ENCODE measurements at regions not wholly inside any gene's neighbourhood (a gene's known extent, or its start where the extent isn't known, plus 50 kb on each side); places are given as distances from the start of the nearest gene placed in this dataset.

DNA sequence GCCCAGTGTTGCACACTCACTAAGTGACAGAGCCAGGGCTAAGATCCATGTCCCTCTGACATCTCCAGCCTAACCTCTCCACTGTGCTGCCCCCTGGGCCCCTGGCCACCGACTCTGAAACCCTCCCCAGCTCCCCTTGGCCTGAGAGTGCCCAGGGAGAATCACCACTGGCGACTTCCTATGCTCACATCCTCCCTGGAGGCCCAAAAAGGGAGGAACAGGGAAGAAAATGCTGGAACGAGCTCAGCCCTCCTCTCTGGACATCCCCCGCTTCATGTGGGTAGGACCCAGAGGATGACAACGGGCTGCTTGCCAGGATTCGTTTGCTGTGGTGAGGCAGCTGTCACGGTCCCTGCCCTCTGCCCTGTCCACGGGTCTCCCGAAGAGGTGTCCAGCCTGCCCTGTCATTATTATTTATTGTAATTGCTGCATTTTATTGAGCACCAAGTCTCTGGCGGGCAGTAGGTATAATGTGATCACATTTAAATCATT lies 153.5 kb upstream of the RPL38 start:
- no peak for ATAC-seq
- H3K9ac ChIP-seq (ENCODE audit: insufficient read depth, low read depth, low read length), result no peak overlapping the region
- H3K27me3 ChIP-seq (ENCODE audit: control insufficient read depth in 1 of 2, insufficient read depth in 2 of 2, low read length in 2 of 2), result peaks cover 13 to 80% of the 10 kb centered on the region in 2 experiments; a peak in 4 of 5 replicates
- 3% methylated on average over 9 of the region's 10 CpGs for WGBS (ENCODE audit: low lambda C conversion rate)
- no peaks in the 10 kb centered on the region for H3K4me1 ChIP-seq (ENCODE audit: insufficient read depth, low read length)
- no peak for FAIRE-seq
- H3K79me2 ChIP-seq (ENCODE audit: insufficient read depth, low read length), result no peaks in the 10 kb centered on the region
- intact Hi-C loops (cut with micrococcal nuclease; ENCODE audit: unreplicated experiment), result no loop called here
- no peaks in the 10 kb centered on the region for H3K36me3 ChIP-seq (replicated peaks in 1 of 2; ENCODE audit: control insufficient read depth in 1 of 2, insufficient read depth in 2 of 2, low read length in 2 of 2)
- H3K9me3 ChIP-seq (ENCODE audit: low read length), result no peaks in the 10 kb centered on the region
- TF ChIP-seq PAF1 (CRISPR knock-in tag; IDR thresholded peaks at IDR 0.05) (no peak), ATAD3A (CRISPR knock-in tag; IDR thresholded peaks at IDR 0.05) (no peak), ZNF644 (CRISPR knock-in tag; IDR thresholded peaks at IDR 0.05; ENCODE audit: low read depth) (no peak), ONECUT2 (CRISPR knock-in tag; IDR thresholded peaks at IDR 0.05) (no peak), WIZ (CRISPR knock-in tag; IDR thresholded peaks at IDR 0.05) (no peak), FOXO1 (CRISPR knock-in tag; IDR thresholded peaks at IDR 0.05) (no peak), ZKSCAN1 (IDR thresholded peaks at IDR 0.05; ENCODE audit: low read length) (no peak), ZNF34 (CRISPR knock-in tag; IDR thresholded peaks at IDR 0.05; ENCODE audit: borderline replicate concordance) (no peak), ZKSCAN8 (CRISPR knock-in tag; IDR thresholded peaks at IDR 0.05; ENCODE audit: borderline replicate concordance) (no peak), ZNF253 (CRISPR knock-in tag; IDR thresholded peaks at IDR 0.05; ENCODE audit: borderline replicate concordance) (no peak), ARNT2 (CRISPR knock-in tag; IDR thresholded peaks at IDR 0.05; ENCODE audit: low read depth) (no peak), KLF12 (CRISPR knock-in tag; IDR thresholded peaks at IDR 0.05; ENCODE audit: borderline replicate concordance) (no peak), HES4 (CRISPR knock-in tag; IDR thresholded peaks at IDR 0.05; ENCODE audit: borderline replicate concordance) (no peak), ZNF629 (CRISPR knock-in tag; conservative IDR thresholded peaks at IDR 0.05) (no peak), NCOA1 (CRISPR knock-in tag; IDR thresholded peaks at IDR 0.05) (no peak), NR2F1 (CRISPR knock-in tag; IDR thresholded peaks at IDR 0.05) (no peak), ZNF674 (CRISPR knock-in tag; IDR thresholded peaks at IDR 0.05; ENCODE audit: low read depth) (no peak)
- TF ChIP-seq, protein P1, sequence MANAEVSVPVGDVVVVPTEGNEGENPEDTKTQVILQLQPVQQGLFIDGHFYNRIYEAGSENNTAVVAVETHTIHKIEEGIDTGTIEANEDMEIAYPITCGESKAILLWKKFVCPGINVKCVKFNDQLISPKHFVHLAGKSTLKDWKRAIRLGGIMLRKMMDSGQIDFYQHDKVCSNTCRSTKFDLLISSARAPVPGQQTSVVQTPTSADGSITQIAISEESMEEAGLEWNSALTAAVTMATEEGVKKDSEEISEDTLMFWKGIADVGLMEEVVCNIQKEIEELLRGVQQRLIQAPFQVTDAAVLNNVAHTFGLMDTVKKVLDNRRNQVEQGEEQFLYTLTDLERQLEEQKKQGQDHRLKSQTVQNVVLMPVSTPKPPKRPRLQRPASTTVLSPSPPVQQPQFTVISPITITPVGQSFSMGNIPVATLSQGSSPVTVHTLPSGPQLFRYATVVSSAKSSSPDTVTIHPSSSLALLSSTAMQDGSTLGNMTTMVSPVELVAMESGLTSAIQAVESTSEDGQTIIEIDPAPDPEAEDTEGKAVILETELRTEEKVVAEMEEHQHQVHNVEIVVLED (CRISPR knock-in tag; IDR thresholded peaks at IDR 0.05; ENCODE audit: borderline replicate concordance), result no peak
- H4K20me1 ChIP-seq (ENCODE audit: insufficient read depth, low read length), result no peaks in the 10 kb centered on the region
- no peak overlapping the region for H3K4me3 ChIP-seq (replicated peaks in 1 of 3; ENCODE audit: insufficient read depth in 1 of 3, low read depth in 2 of 3, low read length in 3 of 3)
- ChIA-PET POLR2A (no interaction called here), CTCF (ENCODE audit: low intra/inter-chr PET ratio, low total read pairs) (no interaction called here)
- H3K27ac ChIP-seq (ENCODE audit: extremely low read length, insufficient read depth, low read length), result no peak overlapping the region
- in situ Hi-C loops (cut with HindIII; ENCODE audit: extremely low pct_ligation_motif_present, low pct_unique_long_range_greater_than_20kb), result no loop called here
- no peak for DNase-seq (ENCODE audit: low spot score)
- H2AFZ ChIP-seq (ENCODE audit: low read length), result no peak overlapping the region
- no TSS peak for BruUV-seq (replicated peaks)
- no peak overlapping the region for H3K4me2 ChIP-seq (ENCODE audit: low read depth, low read length)

All from HepG2 (cell line).